ENCODE measurements at regions not wholly inside any gene's neighbourhood (a gene's known extent, or its start where the extent isn't known, plus 50 kb on each side); places are given as distances from the start of the nearest gene placed in this dataset.

DNA sequence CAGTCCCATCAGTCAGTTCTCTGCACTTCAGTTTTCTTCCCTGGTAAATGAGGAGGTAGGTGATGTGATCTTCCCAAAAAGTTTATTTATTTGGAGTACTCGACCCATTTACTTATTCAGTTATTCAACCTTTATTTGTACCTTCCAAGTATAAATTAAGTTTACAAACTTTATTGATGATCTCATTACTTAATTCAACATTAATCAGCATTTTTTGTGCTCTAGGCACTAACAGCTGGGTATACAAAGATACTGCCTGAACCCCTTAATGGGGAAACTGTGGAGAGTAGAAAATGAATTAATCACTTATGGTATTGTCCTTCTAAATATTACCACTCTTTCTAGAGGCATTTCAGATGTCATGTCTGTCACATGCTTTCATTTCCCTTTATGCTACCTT is 293.3 kb downstream of the DLEU7 start:
- no TSS peak for BruUV-seq (replicated peaks)
- POLR2A ChIA-PET (ENCODE audit: unreplicated experiment) = no interaction called here
- no peak overlapping the region for H3K4me3 ChIP-seq
- CTCF ChIA-PET = no interaction called here
- H3K9me2 ChIP-seq (ENCODE audit: insufficient read depth) = no peaks in the 10 kb centered on the region
- no peaks in the 10 kb centered on the region for H3F3A ChIP-seq (ENCODE audit: insufficient read depth, low read depth)
- no peak for DNase-seq
- H3K27ac ChIP-seq = no peak overlapping the region
- H3K79me2 ChIP-seq (ENCODE audit: low read depth) = no peaks in the 10 kb centered on the region
- TF ChIP-seq CTCF (conservative IDR thresholded peaks at IDR 0.05) = no peak
- TF ChIP-seq EZH2 (IDR thresholded peaks at IDR 0.05; ENCODE audit: low read depth) = no peak
- no peak overlapping the region for H2AFZ ChIP-seq
- no peak overlapping the region for H3K4me2 ChIP-seq
- H3K36me3 ChIP-seq (ENCODE audit: low read depth) = no peaks in the 10 kb centered on the region
- intact Hi-C loops (cut with micrococcal nuclease; ENCODE audit: unreplicated experiment) = no loop called here
- no peaks in the 10 kb centered on the region for H3K4me1 ChIP-seq (replicated peaks; ENCODE audit: insufficient read depth)
- H4K20me1 ChIP-seq (ENCODE audit: insufficient read depth) = no peaks in the 10 kb centered on the region
- no peaks in the 10 kb centered on the region for H3K27me3 ChIP-seq (ENCODE audit: insufficient read depth, low read depth)
- 0 out of 2 replicates have a peak, but pooled peaks cover 3% of the 10 kb centered on the region for H3K9me3 ChIP-seq (ENCODE audit: insufficient read depth, low read depth)

DNA sequence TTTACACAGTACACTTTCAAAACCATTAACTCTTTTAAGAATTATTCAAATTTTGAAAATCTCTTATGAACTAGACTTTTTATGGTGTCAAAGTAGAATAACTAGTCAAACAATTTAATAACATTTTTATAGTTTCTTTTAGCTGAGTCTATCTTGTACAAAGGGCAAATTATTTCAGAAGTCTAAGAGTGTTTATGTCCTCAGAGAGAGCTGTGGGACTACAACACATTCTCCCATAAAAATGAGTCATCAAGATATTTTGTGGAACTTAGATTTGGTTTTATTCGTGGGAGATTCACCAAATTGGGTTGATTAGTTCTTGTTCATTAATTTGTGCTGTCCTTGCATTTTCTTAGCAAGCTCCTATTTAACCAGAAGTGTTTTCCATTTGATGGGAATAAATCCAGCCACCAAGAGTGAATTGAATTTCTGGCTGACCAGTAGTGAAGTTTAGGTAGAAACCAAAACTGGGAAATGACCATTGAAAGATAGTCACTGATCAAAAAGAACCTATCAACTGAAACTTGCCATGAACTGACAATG is 291.0 kb downstream of the DLEU7 start:
- H3K27me3 ChIP-seq (ENCODE audit: insufficient read depth, low read depth) = no peaks in the 10 kb centered on the region
- H3F3A ChIP-seq (ENCODE audit: insufficient read depth, low read depth) = no peaks in the 10 kb centered on the region
- no peak overlapping the region for H3K4me3 ChIP-seq
- no peak overlapping the region for H3K27ac ChIP-seq
- no peaks in the 10 kb centered on the region for H4K20me1 ChIP-seq (ENCODE audit: insufficient read depth)
- intact Hi-C loops (cut with micrococcal nuclease; ENCODE audit: unreplicated experiment) = no loop called here
- H3K36me3 ChIP-seq (ENCODE audit: low read depth) = no peaks in the 10 kb centered on the region
- ChIA-PET POLR2A (ENCODE audit: unreplicated experiment) (interaction anchor here (0.5 kb wide), 1 partner anchor 78 kb away, joined by 4 read pairs; no protein-coding TSS in a partner anchor), CTCF (no interaction called here)
- H3K4me1 ChIP-seq (replicated peaks; ENCODE audit: insufficient read depth) = no peaks in the 10 kb centered on the region
- H3K9me3 ChIP-seq (ENCODE audit: insufficient read depth, low read depth) = 0 out of 2 replicates have a peak, but pooled peaks cover 3% of the 10 kb centered on the region
- no peaks in the 10 kb centered on the region for H3K79me2 ChIP-seq (ENCODE audit: low read depth)
- H2AFZ ChIP-seq = no peak overlapping the region
- H3K9me2 ChIP-seq (ENCODE audit: insufficient read depth) = no peaks in the 10 kb centered on the region
- TF ChIP-seq EZH2 (IDR thresholded peaks at IDR 0.05; ENCODE audit: low read depth) (no peak), CTCF (conservative IDR thresholded peaks at IDR 0.05) (no peak)
- DNase-seq = no peak
- BruUV-seq (replicated peaks) = no TSS peak
- H3K4me2 ChIP-seq = no peak overlapping the region

- H3K27me3 ChIP-seq (ENCODE audit: insufficient read depth, low read depth) = no peaks in the 10 kb centered on the region
- H3K4me1 ChIP-seq (replicated peaks; ENCODE audit: insufficient read depth) = no peaks in the 10 kb centered on the region
- no peaks in the 10 kb centered on the region for H3K9me3 ChIP-seq (ENCODE audit: insufficient read depth, low read depth)
- no peaks in the 10 kb centered on the region; the same call in 1 of the 2 replicates for H3K9me2 ChIP-seq (ENCODE audit: insufficient read depth)
- intact Hi-C loops (cut with micrococcal nuclease; ENCODE audit: unreplicated experiment) = no loop called here
- no peaks in the 10 kb centered on the region for H4K20me1 ChIP-seq (ENCODE audit: insufficient read depth)
- H3K79me2 ChIP-seq (ENCODE audit: low read depth) = no peaks in the 10 kb centered on the region
- no peak for DNase-seq
- ChIA-PET CTCF (no interaction called here), POLR2A (ENCODE audit: unreplicated experiment) (no interaction called here)
- no TSS peak for BruUV-seq (replicated peaks)
- no peaks in the 10 kb centered on the region for H3F3A ChIP-seq (ENCODE audit: insufficient read depth, low read depth)
- H3K27ac ChIP-seq = no peak overlapping the region
- H2AFZ ChIP-seq = no peak overlapping the region
- no peak overlapping the region for H3K4me3 ChIP-seq
- H3K4me2 ChIP-seq = no peak overlapping the region
- no peak for TF ChIP-seq EZH2 (IDR thresholded peaks at IDR 0.05; ENCODE audit: low read depth)
- no peak for TF ChIP-seq CTCF (conservative IDR thresholded peaks at IDR 0.05)
- H3K36me3 ChIP-seq (ENCODE audit: low read depth) = no peaks in the 10 kb centered on the region
Measured at GRCh38 chr13:50561739-50562138, 281.8 kb downstream of the DLEU7 start.

Measured in PC-9 (cell line).